NCI-H345 treated with DMSO at 0.1 percent for 48 hours (cell line): ENCODE measurements at regions not wholly inside any gene's neighbourhood (a gene's known extent, or its start where the extent isn't known, plus 50 kb on each side); places are given as distances from the start of the nearest gene placed in this dataset.

Source experiments
- DNase-seq: peaks from one replicate; lab custom pipeline; 2025; ENCODE audit not compliant: unreplicated experiment; lab: John Stamatoyannopoulos, UW

- no peak for DNase-seq
Measured at GRCh38 chr20:16175322-16175961, 397.8 kb downstream of the KIF16B start.

GRCh38 chr20:16174311-16174710, 398.9 kb downstream of the KIF16B start:
- DNase-seq, result no peak

- DNase-seq, result no peak
Measured at GRCh38 chr20:16173044-16173443, 400.2 kb downstream of the KIF16B start.

- DNase-seq, result no peak
Measured at GRCh38 chr20:16171180-16171579, 402.1 kb downstream of the KIF16B start.

GRCh38 chr20:16170406-16170971, 402.8 kb downstream of the KIF16B start:
- DNase-seq, result no peak

GRCh38 chr20:16167423-16168130, 405.7 kb downstream of the KIF16B start:
- DNase-seq, result no peak

GRCh38 chr20:16166737-16167136, 406.5 kb downstream of the KIF16B start:
- DNase-seq, result no peak

GRCh38 chr20:16158976-16159286, 414.3 kb downstream of the KIF16B start:
- DNase-seq, result no peak

GRCh38 chr20:16158090-16158975, 414.9 kb downstream of the KIF16B start:
- peak; percentile 0 for DNase-seq

GRCh38 chr20:16147916-16148315, 425.3 kb downstream of the KIF16B start:
- no peak for DNase-seq

GRCh38 chr20:16147216-16147615, 426.0 kb downstream of the KIF16B start:
- no peak for DNase-seq

- no peak for DNase-seq
Measured at GRCh38 chr20:16145919-16146318, 427.3 kb downstream of the KIF16B start.

GRCh38 chr20:16143596-16143995, 429.7 kb downstream of the KIF16B start:
- DNase-seq, result no peak

- DNase-seq, result no peak
Measured at GRCh38 chr20:16135630-16136029, 437.6 kb downstream of the KIF16B start.

- no peak for DNase-seq
Measured at GRCh38 chr20:16132036-16132798, 441.0 kb downstream of the KIF16B start.

- no peak for DNase-seq
Measured at GRCh38 chr20:16129411-16129810, 443.8 kb downstream of the KIF16B start.

- no peak for DNase-seq
Measured at GRCh38 chr20:16128538-16129106, 444.6 kb downstream of the KIF16B start.

GRCh38 chr20:16125816-16126215, 447.4 kb downstream of the KIF16B start:
- DNase-seq, result no peak

GRCh38 chr20:16124911-16125776, 448.1 kb downstream of the KIF16B start:
- no peak for DNase-seq

GRCh38 chr20:16124491-16124890, 448.8 kb downstream of the KIF16B start:
- no peak for DNase-seq
